H9 (cell line): ENCODE measurements at regions not wholly inside any gene's neighbourhood (a gene's known extent, or its start where the extent isn't known, plus 50 kb on each side); places are given as distances from the start of the nearest gene placed in this dataset.

Experiments used
- DNase-seq: peaks from one replicate; pipeline ENCODE4 v3.0.0-alpha.2; 2017
- H2AFZ ChIP-seq: one replicate; pipeline ENCODE4 v1.6.1; 2013; ENCODE audit warnings: mild to moderate bottlenecking, low read length, control low read depth, moderate library complexity
- H2AK5ac ChIP-seq: 2 replicates; pipeline ENCODE4 v1.6.1; 2013; ENCODE audit warnings: low read length, control low read depth, mixed read lengths; ENCODE audit not compliant: insufficient read length
- H2BK120ac ChIP-seq: one replicate; pipeline ENCODE4 v1.6.1; 2013; ENCODE audit warnings: low read depth, mild to moderate bottlenecking, low read length, control low read depth, inconsistent platforms; ENCODE audit not compliant: poor library complexity, severe bottlenecking
- H2BK12ac ChIP-seq: 2 replicates; pipeline ENCODE4 v1.6.1; 2013; ENCODE audit warnings: low read length, control low read depth, mixed read lengths, low read depth; ENCODE audit not compliant: insufficient read length
- H2BK15ac ChIP-seq: 2 replicates; pipeline ENCODE4 v1.6.1; 2013; ENCODE audit warnings: low read depth, low read length, control low read depth
- H2BK20ac ChIP-seq: one replicate; pipeline ENCODE4 v1.6.1; 2013; ENCODE audit warnings: low read depth, mild to moderate bottlenecking, low read length, control low read depth, inconsistent platforms; ENCODE audit not compliant: poor library complexity, severe bottlenecking
- H2BK5ac ChIP-seq: 2 replicates; pipeline ENCODE4 v1.6.1; 2013; ENCODE audit warnings: low read length, control low read depth, mixed read lengths; ENCODE audit not compliant: insufficient read length
- H3K14ac ChIP-seq: 2 replicates; pipeline ENCODE4 v1.6.1; 2013; ENCODE audit warnings: low read length, control low read depth; ENCODE audit not compliant: insufficient read depth
- H3K18ac ChIP-seq: 2 replicates; pipeline ENCODE4 v1.6.1; 2013; ENCODE audit warnings: low read depth, mild to moderate bottlenecking, mixed read lengths, low read length, control low read depth; ENCODE audit not compliant: insufficient read length
- H3K23ac ChIP-seq: 2 replicates; pipeline ENCODE4 v1.6.1; 2013; ENCODE audit warnings: low read length, control low read depth, mixed read lengths, low read depth; ENCODE audit not compliant: insufficient read length
- H3K23me2 ChIP-seq: 2 replicates; pipeline ENCODE4 v1.6.1; 2013; ENCODE audit warnings: low read depth, mild to moderate bottlenecking, mixed read lengths, low read length, control low read depth; ENCODE audit not compliant: insufficient read length, poor library complexity, severe bottlenecking
- H3K27ac ChIP-seq: 2 replicates; pipeline ENCODE4 v1.5.1; 2013; ENCODE audit warnings: low read length, control low read depth, mixed read lengths, low read depth; ENCODE audit not compliant: insufficient read length
- H3K27me3 ChIP-seq: 2 replicates; pipeline ENCODE4 v1.6.1; 2013; ENCODE audit warnings: low read length, control low read depth, inconsistent platforms; ENCODE audit not compliant: insufficient read depth
- H3K4ac ChIP-seq: 2 replicates; pipeline ENCODE4 v1.6.1; 2013; ENCODE audit warnings: low read depth, mild to moderate bottlenecking, control low read depth, inconsistent platforms, low read length, moderate library complexity
- H3K4me1 ChIP-seq: 2 replicates; pipeline ENCODE4 v1.6.1; 2013; ENCODE audit warnings: low read length, control low read depth, inconsistent platforms; ENCODE audit not compliant: insufficient read depth
- H3K4me2 ChIP-seq: 2 replicates; pipeline ENCODE4 v1.6.1; 2013; ENCODE audit warnings: low read length, control low read depth, mixed read lengths; ENCODE audit not compliant: insufficient read length, insufficient read depth
- H3K56ac ChIP-seq: 2 replicates; pipeline ENCODE4 v1.6.1; 2013; ENCODE audit warnings: low read depth, mild to moderate bottlenecking, mixed read lengths, low read length, control low read depth; ENCODE audit not compliant: insufficient read length
- H3K79me1 ChIP-seq: 2 replicates; pipeline ENCODE4 v1.6.1; 2013; ENCODE audit warnings: low read depth, mild to moderate bottlenecking, moderate library complexity, low read length, control low read depth, inconsistent platforms; ENCODE audit not compliant: insufficient read depth, poor library complexity, severe bottlenecking
- H3K79me2 ChIP-seq: 2 replicates; pipeline ENCODE4 v1.6.1; 2013; ENCODE audit warnings: low read length, control low read depth, inconsistent platforms; ENCODE audit not compliant: insufficient read depth
- H3K9ac ChIP-seq: 2 replicates; pipeline ENCODE4 v1.6.1; 2013; ENCODE audit warnings: low read length, control low read depth, mixed read lengths; ENCODE audit not compliant: insufficient read length; ENCODE audit errors: extremely low read depth
- H3K9me3 ChIP-seq: one replicate; pipeline ENCODE4 v1.6.1; 2013; ENCODE audit warnings: low read depth, low read length, inconsistent platforms; ENCODE audit not compliant: control insufficient read depth
- H3T11ph ChIP-seq: one replicate; pipeline ENCODE4 v1.6.1; 2013; ENCODE audit warnings: mild to moderate bottlenecking, low read length, control low read depth, inconsistent platforms
- H4K20me1 ChIP-seq: one replicate; pipeline ENCODE4 v1.6.1; 2013; ENCODE audit not compliant: control insufficient read depth, insufficient read length, insufficient read depth
- H4K5ac ChIP-seq: 2 replicates; pipeline ENCODE4 v1.6.1; 2013; ENCODE audit warnings: low read depth, mild to moderate bottlenecking, mixed read lengths, low read length, control low read depth; ENCODE audit not compliant: insufficient read length
- H4K8ac ChIP-seq: replicated peaks from 2 replicates; pipeline ENCODE4 v1.6.1; 2013; ENCODE audit warnings: low read length, control low read depth, mixed read lengths, low read depth; ENCODE audit not compliant: insufficient read length
- H4K91ac ChIP-seq: 2 replicates; pipeline ENCODE4 v1.6.1; 2013; ENCODE audit warnings: low read depth, mild to moderate bottlenecking, moderate library complexity, mixed read lengths, low read length, control low read depth; ENCODE audit not compliant: insufficient read length
- H3K27ac Mint-ChIP-seq, 3 experiments: 2 replicates in 2 of 3; 3 replicates in 1 of 3; pipeline ENCODE4 v1.8.0; 2020 to 2021; ENCODE audit warnings: mixed read lengths in 3 of 3, mild to moderate bottlenecking in 1 of 3, moderate library complexity in 1 of 3
- H3K27me3 Mint-ChIP-seq: 2 replicates; pipeline ENCODE4 v1.8.0; 2021; ENCODE audit warnings: low read depth, mild to moderate bottlenecking, moderate library complexity, mixed read lengths
- H3K36me3 Mint-ChIP-seq, 3 experiments: 2 replicates in 2 of 3; 3 replicates in 1 of 3; pipeline ENCODE4 v1.8.0; 2020 to 2021; ENCODE audit warnings: low read depth in 3 of 3, mixed read lengths in 3 of 3; ENCODE audit not compliant: insufficient read depth in 1 of 3
- H3K4me1 Mint-ChIP-seq, 2 experiments: 2 replicates each; pipeline ENCODE4 v1.8.0; 2020; ENCODE audit warnings: mixed read lengths in 2 of 2
- H3K4me3 Mint-ChIP-seq, 2 experiments: 2 replicates in 1 of 2; 3 replicates in 1 of 2; pipeline ENCODE4 v1.8.0; 2020 to 2021; ENCODE audit warnings: mild to moderate bottlenecking in 2 of 2, mixed read lengths in 2 of 2, moderate library complexity in 1 of 2
- H3K9me3 Mint-ChIP-seq, 2 experiments: 2 replicates in 1 of 2; 3 replicates in 1 of 2; pipeline ENCODE4 v1.8.0; 2020; ENCODE audit warnings: mild to moderate bottlenecking in 2 of 2, mixed read lengths in 2 of 2, moderate library complexity in 1 of 2
- WGBS: extraction: QIAGEN DNeasy Blood & Tissue Kit; methylation state at CpG from one replicate; pipeline ENCODE4 v1.1.7; 2013; ENCODE audit warnings: missing lambda C conversion rate, low lambda C conversion rate, mixed read lengths; ENCODE audit not compliant: insufficient read length; ENCODE audit errors: extremely low coverage; 5-methylcytosine and 5-hydroxymethylcytosine counted together
- TF ChIP-seq, protein P1 (sequence below): fragments of 200-600 bp; sonication (generic); conservative IDR thresholded peaks from 3 replicates; pipeline ENCODE4 v1.8.0; 2021; ENCODE audit warnings: antibody characterized with exemption, mild to moderate bottlenecking

DNA sequence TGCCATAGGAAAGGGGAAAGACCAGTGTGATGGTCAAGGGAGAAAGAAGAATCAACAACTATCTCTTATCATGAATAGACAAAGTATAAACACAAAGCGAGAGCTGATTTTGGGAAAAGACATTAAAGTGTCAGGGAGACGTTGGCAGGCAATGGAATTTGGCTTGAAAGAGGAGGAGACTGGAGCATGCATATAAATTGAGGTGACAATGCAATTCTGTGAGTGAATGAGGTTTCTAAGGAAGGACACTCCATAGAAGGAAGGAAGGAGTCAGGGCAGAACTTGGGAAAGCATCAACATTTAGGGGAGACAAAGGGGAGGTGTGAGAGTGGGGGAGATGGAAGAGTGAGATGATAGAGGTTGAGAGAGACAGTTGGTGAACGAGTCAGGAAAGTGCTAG, 543.0 kb upstream of the TBL1XR1 start:
- no peak overlapping the region for H3K4me2 ChIP-seq
- no peak overlapping the region for H3K56ac ChIP-seq
- H2BK20ac ChIP-seq, result no peak overlapping the region
- H3K9me3 ChIP-seq, result no peaks in the 10 kb centered on the region
- H2BK12ac ChIP-seq, result no peak overlapping the region
- no peak overlapping the region for H3K14ac ChIP-seq
- H4K20me1 ChIP-seq, result no peaks in the 10 kb centered on the region
- H3K27ac Mint-ChIP-seq, result peak overlapping the region in 2 of 3 experiments; percentile 0 to 8; a peak in 3 of 7 replicates
- H3K27me3 ChIP-seq, result no peaks in the 10 kb centered on the region
- no peak for DNase-seq
- H2BK15ac ChIP-seq, result no peak overlapping the region
- H4K91ac ChIP-seq, result no peak overlapping the region
- H3K27ac ChIP-seq, result no peak overlapping the region
- H2AK5ac ChIP-seq, result no peak overlapping the region
- H3K79me1 ChIP-seq, result no peaks in the 10 kb centered on the region
- no peaks in the 10 kb centered on the region; a peak in 1 of 7 replicates for H3K36me3 Mint-ChIP-seq
- no peak overlapping the region for H3K4ac ChIP-seq
- WGBS, result 100% methylated on average over 1 of the region's 3 CpGs
- H3K4me3 Mint-ChIP-seq, result no peak overlapping the region
- H3K4me1 ChIP-seq, result no peaks in the 10 kb centered on the region; the same call in 1 of the 2 replicates
- H4K5ac ChIP-seq, result no peak overlapping the region
- peaks cover 0 to 2% of the 10 kb centered on the region in 2 experiments; a peak in 1 of 5 replicates for H3K9me3 Mint-ChIP-seq
- no peaks in the 10 kb centered on the region for H3K27me3 Mint-ChIP-seq
- no peak overlapping the region for H3T11ph ChIP-seq
- TF ChIP-seq, protein P1, sequence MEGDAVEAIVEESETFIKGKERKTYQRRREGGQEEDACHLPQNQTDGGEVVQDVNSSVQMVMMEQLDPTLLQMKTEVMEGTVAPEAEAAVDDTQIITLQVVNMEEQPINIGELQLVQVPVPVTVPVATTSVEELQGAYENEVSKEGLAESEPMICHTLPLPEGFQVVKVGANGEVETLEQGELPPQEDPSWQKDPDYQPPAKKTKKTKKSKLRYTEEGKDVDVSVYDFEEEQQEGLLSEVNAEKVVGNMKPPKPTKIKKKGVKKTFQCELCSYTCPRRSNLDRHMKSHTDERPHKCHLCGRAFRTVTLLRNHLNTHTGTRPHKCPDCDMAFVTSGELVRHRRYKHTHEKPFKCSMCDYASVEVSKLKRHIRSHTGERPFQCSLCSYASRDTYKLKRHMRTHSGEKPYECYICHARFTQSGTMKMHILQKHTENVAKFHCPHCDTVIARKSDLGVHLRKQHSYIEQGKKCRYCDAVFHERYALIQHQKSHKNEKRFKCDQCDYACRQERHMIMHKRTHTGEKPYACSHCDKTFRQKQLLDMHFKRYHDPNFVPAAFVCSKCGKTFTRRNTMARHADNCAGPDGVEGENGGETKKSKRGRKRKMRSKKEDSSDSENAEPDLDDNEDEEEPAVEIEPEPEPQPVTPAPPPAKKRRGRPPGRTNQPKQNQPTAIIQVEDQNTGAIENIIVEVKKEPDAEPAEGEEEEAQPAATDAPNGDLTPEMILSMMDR, result no peak
- peaks cover 9 to 10% of the 10 kb centered on the region in 2 experiments for H3K4me1 Mint-ChIP-seq
- H3K9ac ChIP-seq, result no peak overlapping the region
- no peak overlapping the region for H2BK120ac ChIP-seq
- no peaks in the 10 kb centered on the region for H3K79me2 ChIP-seq
- H2BK5ac ChIP-seq, result no peak overlapping the region
- H3K23me2 ChIP-seq, result no peaks in the 10 kb centered on the region
- H3K18ac ChIP-seq, result no peak overlapping the region
- H4K8ac ChIP-seq, result no peak overlapping the region
- H2AFZ ChIP-seq, result peak overlapping the region; percentile 29
- no peak overlapping the region for H3K23ac ChIP-seq
